ENCODE measurements at regions not wholly inside any gene's neighbourhood (a gene's known extent, or its start where the extent isn't known, plus 50 kb on each side); places are given as distances from the start of the nearest gene placed in this dataset.

GRCh38 chr9:22740781-22741180 is 294.2 kb downstream of the DMRTA1 start:
- DNase-seq (ENCODE audit: extremely low read depth, low read depth), result no peak
- TF ChIP-seq CTCF (IDR thresholded peaks at IDR 0.05; ENCODE audit: low read depth, low read length), result no peak

DNA sequence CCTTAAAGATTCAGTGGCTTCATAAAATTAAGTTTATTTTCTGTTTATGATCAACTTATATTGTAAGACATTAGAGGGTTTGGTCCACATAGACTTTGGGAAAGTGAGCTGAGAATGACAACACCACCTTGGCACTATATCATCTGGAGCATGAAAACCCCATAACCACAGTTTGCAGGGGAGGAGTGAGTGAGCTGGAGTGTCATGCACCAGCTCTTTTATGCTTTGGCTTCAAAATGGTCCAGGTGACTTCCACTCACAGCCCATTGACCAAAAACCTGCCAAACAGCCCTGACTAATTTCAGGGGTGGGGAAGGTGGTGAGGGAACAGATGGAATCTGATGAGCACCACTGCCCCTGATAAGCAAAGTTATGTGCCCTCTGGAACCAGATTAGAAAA is 295.8 kb downstream of the DMRTA1 start:
- no peak for TF ChIP-seq CTCF (IDR thresholded peaks at IDR 0.05; ENCODE audit: low read depth, low read length)

GRCh38 chr9:22773501-22774220 is 327.0 kb downstream of the DMRTA1 start:
- no peak for TF ChIP-seq CTCF (IDR thresholded peaks at IDR 0.05; ENCODE audit: low read depth, low read length)
- DNase-seq (ENCODE audit: extremely low read depth, low read depth), result no peak

More for the DNA sequence above, 295.8 kb downstream of the DMRTA1 start:
- DNase-seq (ENCODE audit: extremely low read depth, low read depth), result no peak

- no peak for TF ChIP-seq CTCF (IDR thresholded peaks at IDR 0.05; ENCODE audit: low read depth, low read length)
- no peak for DNase-seq (ENCODE audit: extremely low read depth, low read depth)
These were observed 343.7 kb downstream of the DMRTA1 start for GRCh38 chr9:22790329-22790728.

DNA sequence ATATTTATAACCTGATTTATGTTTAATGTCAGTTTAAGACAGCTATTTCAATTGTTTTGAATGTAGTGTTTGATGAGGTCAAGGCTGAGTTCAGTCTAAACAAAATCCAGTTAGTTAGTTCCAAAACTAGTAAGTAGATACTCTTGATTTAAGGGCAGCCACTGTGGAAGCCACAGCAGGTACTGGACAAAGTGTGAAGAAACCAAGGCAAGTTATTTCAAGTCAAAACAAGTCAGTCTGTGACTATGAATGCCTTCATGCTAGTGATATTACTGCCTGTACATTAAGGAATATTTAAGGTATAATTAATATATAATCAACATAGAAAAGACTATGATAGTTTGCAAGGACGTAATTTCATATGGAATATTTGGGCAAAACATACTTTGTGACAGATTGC is 362.3 kb downstream of the DMRTA1 start:
- DNase-seq (ENCODE audit: extremely low read depth, low read depth), result no peak
- TF ChIP-seq CTCF (IDR thresholded peaks at IDR 0.05; ENCODE audit: low read depth, low read length), result no peak

DNA sequence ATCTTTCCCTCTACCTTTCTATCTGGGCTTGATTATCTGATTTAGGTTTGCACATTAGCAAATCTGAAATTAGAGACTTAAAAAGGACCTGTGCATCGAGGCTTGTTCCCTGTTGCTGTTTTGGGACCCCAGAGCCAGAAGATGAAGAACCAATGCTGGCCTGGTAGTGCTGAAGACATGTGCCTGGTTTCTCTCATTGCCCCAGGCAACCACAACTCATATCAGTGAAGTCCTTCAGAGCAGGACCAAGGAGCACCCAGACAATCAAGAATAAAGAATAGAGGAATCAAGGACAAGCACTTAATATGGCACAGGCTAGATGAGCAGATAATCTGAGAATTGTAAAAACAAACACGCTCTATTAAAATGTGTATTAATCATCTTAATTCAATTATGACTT is 362.7 kb downstream of the DMRTA1 start:
- DNase-seq (ENCODE audit: extremely low read depth, low read depth), result no peak
- no peak for TF ChIP-seq CTCF (IDR thresholded peaks at IDR 0.05; ENCODE audit: low read depth, low read length)

- TF ChIP-seq CTCF (IDR thresholded peaks at IDR 0.05; ENCODE audit: low read depth, low read length), result peak; percentile 26
- DNase-seq (ENCODE audit: extremely low read depth, low read depth), result peak; percentile 4
These were observed 366.9 kb downstream of the DMRTA1 start for GRCh38 chr9:22813529-22813928.
